ENCODE measurements at regions not wholly inside any gene's neighbourhood (a gene's known extent, or its start where the extent isn't known, plus 50 kb on each side); places are given as distances from the start of the nearest gene placed in this dataset.

DNA sequence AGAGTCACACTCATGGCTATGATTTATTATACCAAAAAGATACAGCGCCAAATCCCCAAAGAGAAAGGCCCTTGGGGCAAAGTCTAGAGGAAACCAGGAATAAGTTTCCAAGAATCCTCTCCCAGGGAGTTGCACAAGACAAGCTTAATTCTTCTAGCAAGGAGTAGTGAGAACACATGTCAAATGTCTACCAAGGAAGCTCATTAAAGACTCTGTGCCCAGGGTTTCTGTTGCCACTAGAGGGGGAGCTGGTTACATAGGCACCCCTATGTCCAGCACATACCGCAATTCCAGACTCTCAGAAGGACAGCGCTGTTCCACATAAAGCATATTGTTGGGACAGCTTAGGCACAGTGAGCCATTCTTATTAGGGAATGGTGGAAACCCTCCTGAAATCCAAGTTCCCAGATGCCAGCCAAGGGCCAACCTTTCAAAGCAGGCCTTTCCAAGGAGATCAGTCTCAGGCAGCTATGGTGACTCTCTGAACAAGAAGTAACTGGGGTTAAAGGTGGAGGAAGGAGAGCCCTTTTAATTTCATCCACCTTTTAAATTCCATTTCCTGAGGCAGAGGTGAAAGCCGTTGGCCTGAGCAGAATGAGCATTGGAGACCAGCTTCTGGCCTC, 194.2 kb downstream of the UACA start:
- Histone ChIP-seq H2BK120ac (ENCODE audit: low read depth, low read length, poor library complexity, severe bottlenecking) (no peak overlapping the region), H3K79me2 (ENCODE audit: insufficient read depth, low read length) (no peaks in the 10 kb centered on the region), H3K79me1 (ENCODE audit: insufficient read depth, low read depth, low read length, poor library complexity, severe bottlenecking) (no peaks in the 10 kb centered on the region), H3K4me1 (ENCODE audit: insufficient read depth, low read length) (no peaks in the 10 kb centered on the region), H2BK15ac (ENCODE audit: low read depth, low read length) (no peak overlapping the region), H2BK12ac (ENCODE audit: insufficient read length, low read depth, low read length) (no peak overlapping the region), H3K4ac (ENCODE audit: low read depth, low read length) (no peak overlapping the region), H3K9me3 (ENCODE audit: control insufficient read depth, low read depth, low read length) (no peaks in the 10 kb centered on the region), H3K27ac (ENCODE audit: insufficient read length, low read depth, low read length) (no peak overlapping the region), H2AK5ac (ENCODE audit: insufficient read length, low read length) (no peak overlapping the region), H4K8ac (replicated peaks; ENCODE audit: insufficient read length, low read depth, low read length) (no peak overlapping the region), H4K5ac (ENCODE audit: insufficient read length, low read depth, low read length) (no peak overlapping the region), H3K23ac (ENCODE audit: insufficient read length, low read depth, low read length) (no peak overlapping the region), H4K20me1 (ENCODE audit: control insufficient read depth, insufficient read depth, insufficient read length) (no peaks in the 10 kb centered on the region), H3K18ac (ENCODE audit: insufficient read length, low read depth, low read length) (no peak overlapping the region), H4K91ac (ENCODE audit: insufficient read length, low read depth, low read length) (no peak overlapping the region), H3K56ac (ENCODE audit: insufficient read length, low read depth, low read length) (no peak overlapping the region), H2AFZ (ENCODE audit: low read length) (no peak overlapping the region), H3K4me2 (ENCODE audit: insufficient read depth, insufficient read length, low read length) (no peak overlapping the region), H3K27me3 (ENCODE audit: insufficient read depth, low read length) (no peaks in the 10 kb centered on the region), H2BK20ac (ENCODE audit: low read depth, low read length, poor library complexity, severe bottlenecking) (no peak overlapping the region), H3K9ac (ENCODE audit: extremely low read depth, insufficient read length, low read length) (no peak overlapping the region), H2BK5ac (ENCODE audit: insufficient read length, low read length) (no peak overlapping the region), H3K23me2 (ENCODE audit: insufficient read length, low read depth, low read length, poor library complexity, severe bottlenecking) (no peaks in the 10 kb centered on the region), H3K14ac (ENCODE audit: insufficient read depth, low read length) (no peak overlapping the region), H3T11ph (ENCODE audit: low read length) (no peak overlapping the region)
- Mint-ChIP-seq H3K4me3 (no peak overlapping the region), H3K36me3 (ENCODE audit: insufficient read depth in 1 of 3, low read depth in 3 of 3) (peaks cover 0 to 4% (median 3%) of the 10 kb centered on the region in 3 experiments; a peak in 5 of 7 replicates), H3K9me3 (peaks cover 2 to 7% of the 10 kb centered on the region in 2 experiments), H3K27ac (no peak overlapping the region), H3K4me1 (peaks cover 6 to 7% of the 10 kb centered on the region in 2 experiments), H3K27me3 (ENCODE audit: low read depth) (peaks cover 5% of the 10 kb centered on the region)
- no CpG with 5 or more reads among the region's 4 CpGs for WGBS (ENCODE audit: extremely low coverage, insufficient read length, low lambda C conversion rate)
- peak; percentile 32 for DNase-seq
- TF ChIP-seq, protein P1, sequence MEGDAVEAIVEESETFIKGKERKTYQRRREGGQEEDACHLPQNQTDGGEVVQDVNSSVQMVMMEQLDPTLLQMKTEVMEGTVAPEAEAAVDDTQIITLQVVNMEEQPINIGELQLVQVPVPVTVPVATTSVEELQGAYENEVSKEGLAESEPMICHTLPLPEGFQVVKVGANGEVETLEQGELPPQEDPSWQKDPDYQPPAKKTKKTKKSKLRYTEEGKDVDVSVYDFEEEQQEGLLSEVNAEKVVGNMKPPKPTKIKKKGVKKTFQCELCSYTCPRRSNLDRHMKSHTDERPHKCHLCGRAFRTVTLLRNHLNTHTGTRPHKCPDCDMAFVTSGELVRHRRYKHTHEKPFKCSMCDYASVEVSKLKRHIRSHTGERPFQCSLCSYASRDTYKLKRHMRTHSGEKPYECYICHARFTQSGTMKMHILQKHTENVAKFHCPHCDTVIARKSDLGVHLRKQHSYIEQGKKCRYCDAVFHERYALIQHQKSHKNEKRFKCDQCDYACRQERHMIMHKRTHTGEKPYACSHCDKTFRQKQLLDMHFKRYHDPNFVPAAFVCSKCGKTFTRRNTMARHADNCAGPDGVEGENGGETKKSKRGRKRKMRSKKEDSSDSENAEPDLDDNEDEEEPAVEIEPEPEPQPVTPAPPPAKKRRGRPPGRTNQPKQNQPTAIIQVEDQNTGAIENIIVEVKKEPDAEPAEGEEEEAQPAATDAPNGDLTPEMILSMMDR (conservative IDR thresholded peaks at IDR 0.05): peak; percentile 65
